ENCODE measurements at regions not wholly inside any gene's neighbourhood (a gene's known extent, or its start where the extent isn't known, plus 50 kb on each side); places are given as distances from the start of the nearest gene placed in this dataset.

- no peaks in the 10 kb centered on the region for H3K9me1 ChIP-seq (ENCODE audit: control insufficient read depth, insufficient read depth, low read length)
- in situ Hi-C loops (cut with MboI): no loop called here
- no peak overlapping the region for H3K27ac ChIP-seq (ENCODE audit: extremely low read depth, low read depth, low read length)
- ChIA-PET POLR2A (interaction anchor here (0.6 to 1.0 kb wide), 3 partner anchors 15 to 40 kb away, joined by 3 read pairs; no protein-coding TSS in a partner anchor), CTCF (ENCODE audit: low intra/inter-chr PET ratio) (no interaction called here)
- no TSS peak for BruUV-seq (replicated peaks)
- no peak overlapping the region for H3K9ac ChIP-seq (ENCODE audit: insufficient read depth in 1 of 2, low read depth in 2 of 2, low read length in 2 of 2)
- DNase-seq (ENCODE audit: extremely low read depth in 1 of 4, low spot score in 3 of 4): no peak
- 0% methylated on average over 5 of the region's 5 CpGs for WGBS (ENCODE audit: insufficient coverage, low coverage, missing lambda C conversion rate)
- no peak overlapping the region for H2AFZ ChIP-seq (ENCODE audit: low read depth, low read length)
- H3K4me3 ChIP-seq: no peak overlapping the region
- no peaks in the 10 kb centered on the region for H4K20me1 ChIP-seq (replicated peaks; ENCODE audit: control insufficient read depth, insufficient read depth, low read length)
- no peak for FAIRE-seq
- no peaks in the 10 kb centered on the region for H3K9me3 ChIP-seq (replicated peaks; ENCODE audit: control insufficient read depth, insufficient read depth, low read depth, low read length)
- H3K4me2 ChIP-seq (ENCODE audit: insufficient read depth, low read length): no peak overlapping the region
- ATAC-seq: no peak
- H3K79me2 ChIP-seq (ENCODE audit: control insufficient read depth, insufficient read depth, low read length): no peaks in the 10 kb centered on the region
- intact Hi-C loops (cut with micrococcal nuclease): no loop called here
- peaks cover 5 to 14% of the 10 kb centered on the region in 2 experiments; a peak in 3 of 5 replicates for H3K27me3 ChIP-seq (ENCODE audit: control insufficient read depth in 2 of 2, insufficient read depth in 2 of 2, low read length in 2 of 2)
- no peaks in the 10 kb centered on the region; the same call in 2 of the 3 replicates for H3K36me3 ChIP-seq (ENCODE audit: control insufficient read depth, insufficient read depth, low read length)
- H3K4me1 ChIP-seq (replicated peaks in 1 of 2; ENCODE audit: control insufficient read depth in 2 of 2, insufficient read depth in 2 of 2, low read length in 2 of 2): no peaks in the 10 kb centered on the region; a peak in 1 of 5 replicates
- TF ChIP-seq ZBTB12 (CRISPR knock-in tag; IDR thresholded peaks at IDR 0.05) (no peak), ILK (tag; IDR thresholded peaks at IDR 0.05; ENCODE audit: borderline replicate concordance, low read depth) (no peak), CUX1 (CRISPR knock-in tag; IDR thresholded peaks at IDR 0.05) (no peak), ZC3H4 (CRISPR knock-in tag; IDR thresholded peaks at IDR 0.05; ENCODE audit: borderline replicate concordance) (no peak), CHAMP1 (IDR thresholded peaks at IDR 0.05) (no peak), RERE (CRISPR knock-in tag; IDR thresholded peaks at IDR 0.05; ENCODE audit: borderline replicate concordance) (no peak)
These were observed 144.4 kb upstream of the TBCA start for GRCh38 chr5:77920359-77921058.
